Small intestine (tissue), 7 donors: ENCODE measurements at regions not wholly inside any gene's neighbourhood (a gene's known extent, or its start where the extent isn't known, plus 50 kb on each side); places are given as distances from the start of the nearest gene placed in this dataset.
"Not testable (repeated sequence)": the region's sequence is repeated elsewhere in the genome, so short reads cannot be mapped to it uniquely, and the experiment has no call there.

ENCODE experiments used
- DNase-seq, 2 donors: peaks; one replicate each; pipeline versions ENCODE4 v3.0.0 to v3.0.0-alpha.2; 2013
- FAIRE-seq: peaks from 2 replicates; lab custom pipeline; 2012; peaks lifted over from hg19 to GRCh38; lab: Jason Lieb, UNC
- H3K27ac ChIP-seq, 3 donors: one replicate each; pipeline ENCODE4 v1.5.1; 2013; ENCODE audit warnings: low read length in 2 of 3, mild to moderate bottlenecking in 2 of 3, control low read depth in 1 of 3, inconsistent platforms in 1 of 3, low read depth in 1 of 3, moderate library complexity in 1 of 3
- H3K27me3 ChIP-seq, 3 donors: one replicate each; pipeline ENCODE4 v1.6.1; 2013; ENCODE audit warnings: low read length in 3 of 3, inconsistent platforms in 1 of 3; ENCODE audit not compliant: control insufficient read depth in 3 of 3, insufficient read depth in 3 of 3
- H3K36me3 ChIP-seq, 3 donors: one replicate each; pipeline ENCODE4 v1.6.1; 2013; ENCODE audit warnings: low read length in 3 of 3, inconsistent platforms in 1 of 3, low read depth in 1 of 3, mild to moderate bottlenecking in 1 of 3, moderate library complexity in 1 of 3; ENCODE audit not compliant: control insufficient read depth in 3 of 3, insufficient read depth in 2 of 3
- H3K4me1 ChIP-seq, 3 donors: one replicate each; pipeline ENCODE4 v1.6.1; 2013; ENCODE audit warnings: low read length in 2 of 3, inconsistent platforms in 1 of 3, low read depth in 1 of 3, mild to moderate bottlenecking in 1 of 3, moderate library complexity in 1 of 3; ENCODE audit not compliant: control insufficient read depth in 3 of 3, insufficient read depth in 2 of 3
- H3K4me3 ChIP-seq, 3 donors: one replicate each; pipeline ENCODE4 v1.5.1; 2013; ENCODE audit warnings: low read length in 3 of 3, control low read depth in 1 of 3, inconsistent platforms in 1 of 3, low read depth in 1 of 3, mild to moderate bottlenecking in 1 of 3, moderate library complexity in 1 of 3
- H3K9me3 ChIP-seq, 2 donors: one replicate each; pipeline ENCODE4 v1.6.1; 2013; ENCODE audit warnings: low read depth in 1 of 2, low read length in 1 of 2; ENCODE audit not compliant: control insufficient read depth in 2 of 2, insufficient read depth in 1 of 2
- WGBS, 3 donors: extraction: QIAGEN DNeasy Blood & Tissue Kit; methylation state at CpG; one replicate each; pipeline ENCODE4 v1.1.7; 2013; 5-methylcytosine and 5-hydroxymethylcytosine counted together
- donor health status: healthy with polysubstance abuse.
- donor health status: control.
- donor health status: control.
- donor health status: Bipolar disorder and iron deficiency.
- donor health status: healthy.

- Histone ChIP-seq H3K9me3 (no peaks in the 10 kb centered on the region), H3K36me3 (no peaks in the 10 kb centered on the region), H3K4me1 (no peaks in the 10 kb centered on the region), H3K27me3 (no peaks in the 10 kb centered on the region), H3K27ac (no peak overlapping the region), H3K4me3 (no peak overlapping the region)
- WGBS, 3 donors = 92 to 95% (median 92%) methylated on average over 19 of the region's 19 CpGs
- DNase-seq (no peak), FAIRE-seq (no peak)
Measured at GRCh38 chr1:223038288-223039006, 104.6 kb downstream of the TLR5 start.

DNA sequence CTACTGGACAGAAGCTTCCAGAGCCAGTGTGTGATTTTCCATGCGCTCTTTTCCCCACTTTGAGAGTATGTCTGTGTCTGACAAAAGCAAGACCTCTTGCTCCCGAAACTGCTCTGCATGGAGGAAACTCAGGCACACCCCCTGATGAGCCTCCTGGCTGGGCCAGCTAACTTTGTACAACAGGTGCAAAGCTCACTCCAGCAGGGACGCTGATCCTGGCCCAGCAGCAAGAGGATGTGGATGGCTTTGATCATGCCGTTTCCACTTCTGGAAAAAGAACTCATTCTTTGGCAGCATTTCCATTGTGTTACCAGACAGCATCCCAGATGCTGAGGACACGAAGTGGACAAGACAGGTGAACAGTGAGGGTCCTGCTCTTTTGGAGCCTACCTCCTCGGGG lies 103.1 kb downstream of the TLR5 start:
- DNase-seq = peak; percentile 11 to 36

GRCh38 chr1:223041481-223041880 lies 101.6 kb downstream of the TLR5 start:
- no peak overlapping the region for H3K27ac ChIP-seq
- no peaks in the 10 kb centered on the region for H3K27me3 ChIP-seq
- peaks cover 0 to 14% of the 10 kb centered on the region in 2 donors for H3K9me3 ChIP-seq
- DNase-seq = no peak
- WGBS, 3 donors = 62 to 73% (median 71%) methylated on average over 2 of the region's 2 CpGs
- H3K4me1 ChIP-seq = no peaks in the 10 kb centered on the region
- no peak for FAIRE-seq
- H3K4me3 ChIP-seq = no peak overlapping the region
- H3K36me3 ChIP-seq = no peaks in the 10 kb centered on the region

More for the DNA sequence above, 103.1 kb downstream of the TLR5 start:
- 21 to 56% (median 34%) methylated on average over 6 of the region's 6 CpGs for WGBS, 3 donors
- no peaks in the 10 kb centered on the region for H3K36me3 ChIP-seq
- no peak for FAIRE-seq
- no peaks in the 10 kb centered on the region for H3K4me1 ChIP-seq
- H3K27me3 ChIP-seq = no peaks in the 10 kb centered on the region
- no peak overlapping the region for H3K27ac ChIP-seq
- no peak overlapping the region for H3K4me3 ChIP-seq
- H3K9me3 ChIP-seq = peaks cover 0 to 8% of the 10 kb centered on the region in 2 donors

DNA sequence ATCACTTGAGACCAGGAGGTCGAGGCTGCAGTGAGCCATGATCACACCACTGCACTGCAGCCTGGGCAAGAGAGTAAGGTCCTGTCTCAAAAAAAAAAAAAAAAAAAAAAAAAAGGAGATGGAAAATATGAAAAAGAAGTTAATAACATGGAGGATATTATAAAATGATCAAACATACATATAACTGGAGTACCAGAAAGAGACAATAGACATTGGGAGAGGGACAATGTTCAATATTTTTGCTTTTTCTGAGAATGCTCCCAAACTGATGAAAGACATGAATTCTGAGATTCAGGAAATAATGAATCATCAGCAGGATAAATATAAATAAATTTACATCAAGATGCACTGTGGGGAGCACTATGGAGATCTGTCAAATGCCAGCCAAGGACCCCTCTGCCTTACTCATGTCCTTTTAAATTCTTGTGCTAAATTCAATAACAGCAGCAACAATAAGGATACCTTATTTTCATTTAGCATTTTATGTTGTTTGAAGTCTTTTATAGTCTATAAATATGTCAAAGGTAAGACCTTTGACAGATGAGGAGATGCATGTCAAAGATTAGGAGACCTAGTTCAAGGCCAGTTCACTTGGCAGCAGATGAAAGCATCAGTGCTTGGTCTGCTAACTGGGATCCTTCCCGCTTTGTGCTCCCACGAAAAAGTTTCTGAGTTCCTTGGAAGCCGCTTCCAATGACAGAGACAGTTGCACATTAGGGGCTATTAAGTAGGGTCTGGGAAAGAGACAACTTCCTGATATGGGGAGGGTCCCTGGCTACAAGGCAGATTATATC lies 97.7 kb downstream of the TLR5 start:
- H3K4me1 ChIP-seq = no peaks in the 10 kb centered on the region
- H3K9me3 ChIP-seq = peaks cover 0 to 14% of the 10 kb centered on the region in 2 donors
- 58 to 88% (median 67%) methylated on average over 4 of the region's 4 CpGs for WGBS, 3 donors
- FAIRE-seq = no peak
- no peaks in the 10 kb centered on the region for H3K27me3 ChIP-seq
- no peak for DNase-seq
- H3K36me3 ChIP-seq = no peaks in the 10 kb centered on the region
- H3K27ac ChIP-seq = no peak overlapping the region
- H3K4me3 ChIP-seq = no peak overlapping the region

- DNase-seq (peak in 1 of 2 donors; percentile 32), FAIRE-seq (no peak)
- Histone ChIP-seq H3K4me3 (no peak overlapping the region), H3K27me3 (no peaks in the 10 kb centered on the region), H3K9me3 (peaks cover 0 to 14% of the 10 kb centered on the region in 2 donors), H3K27ac (no peak overlapping the region), H3K36me3 (no peaks in the 10 kb centered on the region), H3K4me1 (no peaks in the 10 kb centered on the region)
- WGBS, 3 donors = 75 to 93% (median 81%) methylated on average over 2 of the region's 2 CpGs
Measured at GRCh38 chr1:223046011-223046410, 97.0 kb downstream of the TLR5 start.

DNA sequence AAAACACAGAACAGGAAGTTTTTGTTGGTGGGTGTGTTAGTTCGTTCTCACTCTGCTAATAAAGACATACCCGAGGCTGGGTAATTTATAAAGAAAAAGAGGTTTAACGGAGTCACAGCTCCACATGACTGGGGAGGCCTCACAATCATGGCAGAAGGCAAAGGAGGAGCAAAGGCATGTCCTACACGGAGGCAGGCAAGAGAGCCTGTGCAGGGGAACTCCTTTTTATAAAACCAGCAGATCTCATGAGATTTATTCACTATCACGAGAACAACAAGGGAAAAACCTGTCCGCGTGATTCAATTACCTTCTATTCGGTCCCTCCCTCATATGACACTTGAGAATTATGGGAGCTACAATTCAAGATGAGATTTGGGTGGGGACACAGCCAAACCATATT lies 96.6 kb downstream of the TLR5 start:
- H3K36me3 ChIP-seq, H3K27ac ChIP-seq, FAIRE-seq: not testable (repeated sequence)

GRCh38 chr1:223048026-223048425 lies 95.0 kb downstream of the TLR5 start:
- H3K27ac ChIP-seq = no peak overlapping the region
- H3K27me3 ChIP-seq = no peaks in the 10 kb centered on the region
- FAIRE-seq = no peak
- H3K9me3 ChIP-seq = peaks cover 0 to 14% of the 10 kb centered on the region in 2 donors
- 81 to 93% (median 87%) methylated on average over 2 of the region's 2 CpGs for WGBS, 3 donors
- H3K36me3 ChIP-seq = no peaks in the 10 kb centered on the region
- no peaks in the 10 kb centered on the region for H3K4me1 ChIP-seq
- H3K4me3 ChIP-seq = no peak overlapping the region
- no peak for DNase-seq

More for the DNA sequence above, 96.6 kb downstream of the TLR5 start:
- H3K9me3 ChIP-seq = peaks cover 0 to 14% of the 10 kb centered on the region in 2 donors
- H3K4me3 ChIP-seq, H3K4me1 ChIP-seq, DNase-seq, H3K27me3 ChIP-seq: not testable (repeated sequence)
- 86 to 92% (median 88%) methylated on average over 8 of the region's 8 CpGs for WGBS, 3 donors

DNA sequence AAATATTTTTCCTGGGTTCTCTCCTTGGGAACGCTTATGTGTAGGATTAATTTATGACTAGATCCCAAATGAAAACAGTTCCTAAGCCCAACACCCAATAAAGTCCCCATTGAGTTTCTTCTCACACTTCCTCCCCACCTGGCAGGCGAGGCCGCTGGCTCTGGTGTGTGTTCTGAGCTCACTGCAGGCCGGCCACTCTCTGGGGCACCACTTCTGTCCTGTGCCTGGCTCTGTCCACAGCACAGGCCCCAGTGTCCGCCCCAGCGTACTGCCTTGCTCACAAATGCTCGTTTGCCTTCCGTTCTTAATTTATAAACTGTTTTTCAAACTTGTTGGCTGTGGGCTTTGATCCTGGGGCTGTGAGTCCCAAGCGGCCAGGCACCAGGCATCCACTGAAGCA lies 90.6 kb downstream of the TLR5 start:
- no peaks in the 10 kb centered on the region for H3K9me3 ChIP-seq
- 85 to 87% (median 86%) methylated on average over 9 of the region's 9 CpGs for WGBS, 3 donors
- H3K36me3 ChIP-seq = no peaks in the 10 kb centered on the region
- H3K27me3 ChIP-seq = no peaks in the 10 kb centered on the region
- H3K4me3 ChIP-seq = no peak overlapping the region
- DNase-seq (no peak), FAIRE-seq (no peak)
- H3K27ac ChIP-seq = no peak overlapping the region
- H3K4me1 ChIP-seq = no peaks in the 10 kb centered on the region
